H1 (cell line): ENCODE measurements at regions not wholly inside any gene's neighbourhood (a gene's known extent, or its start where the extent isn't known, plus 50 kb on each side); places are given as distances from the start of the nearest gene placed in this dataset.

Experiments used
- CTCF ChIA-PET: fragments of 300-600 bp; sonication (Branson Sonifier 250); formaldehyde crosslinking; loops from one replicate; lab custom pipeline; 2021; ENCODE audit not compliant: partially characterized antibody; lab: Charles Lee
- POLR2A ChIA-PET: fragments of 300-600 bp; sonication (Branson Sonifier 250); formaldehyde crosslinking; loops from one replicate; lab custom pipeline; 2021; ENCODE audit warnings: inconsistent platforms; ENCODE audit not compliant: partially characterized antibody; lab: Charles Lee
- DNase-seq, 2 experiments: peaks; one replicate each; pipeline versions ENCODE4 v3.0.0 to v3.0.0-alpha.2; 2010 to 2022; ENCODE audit warnings: low spot score in 2 of 2, low read depth in 1 of 2, mixed read lengths in 1 of 2
- FAIRE-seq: peaks from 2 replicates; lab custom pipeline; 2011; peaks lifted over from hg19 to GRCh38; lab: Jason Lieb, UNC
- H2AFZ ChIP-seq: 2 replicates; pipeline ENCODE4 v1.8.1; 2012; ENCODE audit warnings: low read length, inconsistent platforms
- H2AK5ac ChIP-seq: 2 replicates; pipeline ENCODE4 v1.6.1; 2013; ENCODE audit warnings: low read depth, low read length
- H2BK120ac ChIP-seq: replicated peaks from 2 replicates; pipeline ENCODE3; 2013; ENCODE audit warnings: low read depth, low read length, inconsistent platforms
- H2BK12ac ChIP-seq: 2 replicates; pipeline ENCODE4 v1.6.1; 2013; ENCODE audit warnings: low read depth, low read length
- H2BK15ac ChIP-seq: 2 replicates; pipeline ENCODE4 v1.6.1; 2013; ENCODE audit warnings: low read length
- H2BK20ac ChIP-seq: 2 replicates; pipeline ENCODE4 v1.6.1; 2013; ENCODE audit warnings: low read length
- H2BK5ac ChIP-seq: 2 replicates; pipeline ENCODE4 v1.6.1; 2013; ENCODE audit warnings: low read depth, low read length
- H3K14ac ChIP-seq: 2 replicates; pipeline ENCODE4 v1.6.1; 2013; ENCODE audit warnings: inconsistent platforms; ENCODE audit not compliant: insufficient read length
- H3K18ac ChIP-seq: 2 replicates; pipeline ENCODE4 v1.6.1; 2013; ENCODE audit warnings: low read length; ENCODE audit errors: extremely low read depth
- H3K23ac ChIP-seq: 2 replicates; pipeline ENCODE4 v1.6.1; 2013; ENCODE audit warnings: inconsistent platforms; ENCODE audit not compliant: insufficient read length
- H3K23me2 ChIP-seq: 2 replicates; pipeline ENCODE4 v1.6.1; 2013; ENCODE audit warnings: low read depth, low read length
- H3K27ac ChIP-seq: 2 replicates; pipeline ENCODE4 v1.6.1; 2011; ENCODE audit warnings: low read depth, low read length, inconsistent platforms
- H3K27me3 ChIP-seq, 4 experiments: replicated peaks in 1 of 4; 1 replicate in 1 of 4; 2 replicates in 3 of 4; pipeline versions ENCODE4 v1.6.1 to v1.8.1; 2011 to 2013; ENCODE audit warnings: low read length in 3 of 4, mild to moderate bottlenecking in 3 of 4, inconsistent platforms in 2 of 4, mixed read lengths in 2 of 4, moderate library complexity in 1 of 4; ENCODE audit not compliant: control insufficient read depth in 3 of 4, insufficient read depth in 3 of 4; ENCODE audit errors: extremely low read depth in 1 of 4
- H3K36me3 ChIP-seq, 4 experiments: 2 replicates each; pipeline versions ENCODE4 v1.6.1 to v1.8.1; 2011 to 2013; ENCODE audit warnings: mild to moderate bottlenecking in 4 of 4, low read length in 3 of 4, moderate library complexity in 2 of 4, control low read depth in 1 of 4, inconsistent platforms in 1 of 4; ENCODE audit not compliant: insufficient read depth in 4 of 4, control insufficient read depth in 2 of 4
- H3K4ac ChIP-seq: replicated peaks from 2 replicates; pipeline ENCODE3; 2013; ENCODE audit warnings: low read length, low read depth, mixed read lengths, inconsistent platforms; ENCODE audit not compliant: insufficient read length
- H3K4me1 ChIP-seq, 4 experiments: replicated peaks in 1 of 4; 1 replicate in 1 of 4; 2 replicates in 3 of 4; pipeline versions ENCODE4 v1.6.1 to v1.8.1; 2011 to 2013; ENCODE audit warnings: low read length in 3 of 4, inconsistent platforms in 2 of 4, mixed read lengths in 1 of 4; ENCODE audit not compliant: insufficient read depth in 4 of 4, control insufficient read depth in 3 of 4
- H3K4me2 ChIP-seq, 2 experiments: 2 replicates each; pipeline versions ENCODE4 v1.6.1 to v1.8.1; 2011 to 2013; ENCODE audit warnings: low read depth in 2 of 2, low read length in 2 of 2, control low read depth in 1 of 2, inconsistent platforms in 1 of 2, mild to moderate bottlenecking in 1 of 2; ENCODE audit not compliant: insufficient read depth in 1 of 2
- H3K4me3 ChIP-seq, 4 experiments: fragments of 200-600, 300-600 bp in 1 of 4; sonication (generic), shearing (Covaris generic), sonication (Bioruptor Twin) in 1 of 4; 2 replicates each; pipeline versions ENCODE4 v1.5.1 to v1.8.1; 2011 to 2016; ENCODE audit warnings: low read length in 4 of 4, low read depth in 3 of 4, control low read depth in 2 of 4, inconsistent platforms in 2 of 4, mild to moderate bottlenecking in 2 of 4, mixed read lengths in 1 of 4, moderate library complexity in 1 of 4; ENCODE audit not compliant: insufficient read depth in 2 of 4; ENCODE audit errors: extremely low read depth in 1 of 4
- H3K56ac ChIP-seq: replicated peaks from 2 replicates; pipeline ENCODE3; 2013; ENCODE audit warnings: low read depth, mild to moderate bottlenecking, mixed read lengths, low read length, inconsistent platforms; ENCODE audit not compliant: insufficient read length
- H3K79me1 ChIP-seq: 2 replicates; pipeline ENCODE4 v1.6.1; 2013; ENCODE audit warnings: low read depth, low read length, control low read depth
- H3K79me2 ChIP-seq, 2 experiments: 2 replicates each; pipeline versions ENCODE4 v1.6.1 to v1.8.1; 2012 to 2013; ENCODE audit warnings: low read length in 2 of 2, mild to moderate bottlenecking in 2 of 2, inconsistent platforms in 1 of 2; ENCODE audit not compliant: insufficient read depth in 2 of 2, control insufficient read depth in 1 of 2
- H3K9ac ChIP-seq, 4 experiments: replicated peaks in 1 of 4; 1 replicate in 1 of 4; 2 replicates in 3 of 4; pipeline versions ENCODE4 v1.6.1 to v1.8.1; 2011 to 2013; ENCODE audit warnings: low read depth in 3 of 4, low read length in 3 of 4, control low read depth in 2 of 4, mild to moderate bottlenecking in 2 of 4, moderate library complexity in 2 of 4, inconsistent platforms in 1 of 4; ENCODE audit errors: extremely low read depth in 1 of 4
- H3K9me3 ChIP-seq, 2 experiments: 2 replicates each; pipeline versions ENCODE4 v1.6.1 to v1.8.1; 2012 to 2013; ENCODE audit warnings: mild to moderate bottlenecking in 2 of 2, moderate library complexity in 2 of 2, control low read depth in 1 of 2, inconsistent platforms in 1 of 2, low read depth in 1 of 2, low read length in 1 of 2, mixed read lengths in 1 of 2; ENCODE audit not compliant: insufficient read depth in 2 of 2
- H4K20me1 ChIP-seq, 2 experiments: replicated peaks in 1 of 2; 2 replicates each; pipeline versions ENCODE3 to v1.8.1; 2011 to 2013; ENCODE audit warnings: inconsistent platforms in 2 of 2, low read length in 2 of 2, mild to moderate bottlenecking in 1 of 2; ENCODE audit not compliant: insufficient read depth in 2 of 2, control insufficient read depth in 1 of 2
- H4K5ac ChIP-seq: 2 replicates; pipeline ENCODE4 v1.6.1; 2013; ENCODE audit warnings: low read length, low read depth, mixed read lengths, inconsistent platforms; ENCODE audit not compliant: insufficient read length
- H4K8ac ChIP-seq: 2 replicates; pipeline ENCODE4 v1.8.0; 2013; ENCODE audit warnings: mild to moderate bottlenecking, moderate library complexity, low read length, inconsistent platforms; ENCODE audit not compliant: insufficient read depth; ENCODE audit errors: extremely low read depth
- H4K91ac ChIP-seq: replicated peaks from 2 replicates; pipeline ENCODE3; 2013; ENCODE audit warnings: low read length, mixed read lengths, inconsistent platforms; ENCODE audit not compliant: insufficient read length
- CHD1 ChIP-seq: IDR thresholded peaks from 2 replicates; pipeline ENCODE4 v1.6.1; 2012; ENCODE audit warnings: low read depth, low read length, improper control_type of control experiment
- EZH2 ChIP-seq: fragments of 200-600 bp; sonication (generic); IDR thresholded peaks from 2 replicates; pipeline ENCODE4 v1.7.1; 2012; ENCODE audit warnings: low read depth, mild to moderate bottlenecking, moderate library complexity, low read length, inconsistent platforms; ENCODE audit not compliant: severe bottlenecking
- NANOG ChIP-seq: IDR thresholded peaks from 2 replicates; pipeline ENCODE4 v1.6.1; 2011; ENCODE audit warnings: low read length, low read depth, mild to moderate bottlenecking, inconsistent platforms; ENCODE audit not compliant: insufficient read depth, poor library complexity, severe bottlenecking
- POLR2AphosphoS5 ChIP-seq: IDR thresholded peaks from 2 replicates; pipeline ENCODE4 v1.6.1; 2011; ENCODE audit warnings: low read depth, low read length
- SP2 ChIP-seq: IDR thresholded peaks from 2 replicates; pipeline ENCODE4 v1.6.1; 2012; ENCODE audit warnings: mild to moderate bottlenecking, low read length, inconsistent platforms
- SUZ12 ChIP-seq: fragments of 200-600 bp; sonication (generic); IDR thresholded peaks from 2 replicates; pipeline ENCODE4 v1.6.1; 2012; ENCODE audit warnings: mild to moderate bottlenecking, inconsistent platforms, low read length, moderate library complexity, mixed read lengths
- WGBS, 2 experiments: shearing (Covaris generic) in 1 of 2; methylation state at CpG; one replicate each; pipeline versions ENCODE4 v1.1.6 to v1.1.7; 2013 to 2015; ENCODE audit warnings: low lambda C conversion rate in 2 of 2, mixed read lengths in 2 of 2, inconsistent platforms in 1 of 2, low coverage in 1 of 2, missing lambda C conversion rate in 1 of 2; ENCODE audit not compliant: insufficient replicate concordance in 2 of 2, insufficient coverage in 1 of 2, insufficient read length in 1 of 2; ENCODE audit errors: extremely low coverage in 1 of 2, missing lambda C conversion rate in 1 of 2; 5-methylcytosine and 5-hydroxymethylcytosine counted together

GRCh38 chr14:81584495-81584894 lies 50.8 kb upstream of the SEL1L start:
- DNase-seq = no peak
- H2BK120ac ChIP-seq = no peak overlapping the region
- H2AK5ac ChIP-seq = no peak overlapping the region
- no peak overlapping the region for H2BK20ac ChIP-seq
- no peak overlapping the region for H3K14ac ChIP-seq
- H3K9ac ChIP-seq = no peak overlapping the region
- H4K8ac ChIP-seq = no peak overlapping the region
- H2BK12ac ChIP-seq = no peak overlapping the region
- H2BK15ac ChIP-seq = no peak overlapping the region
- H3K56ac ChIP-seq = no peak overlapping the region
- no peaks in the 10 kb centered on the region for H3K9me3 ChIP-seq
- WGBS, 2 experiments = 98% methylated on average over 2 of the region's 2 CpGs; no CpG with 5 or more reads in 1 of the 2 experiments
- no peak overlapping the region for H4K5ac ChIP-seq
- H3K23ac ChIP-seq = no peak overlapping the region
- no peaks in the 10 kb centered on the region for H3K23me2 ChIP-seq
- no peak overlapping the region for H2AFZ ChIP-seq
- no peak overlapping the region for H3K4ac ChIP-seq
- CTCF ChIA-PET = no interaction called here
- no peak overlapping the region for H3K18ac ChIP-seq
- no peaks in the 10 kb centered on the region for H3K79me2 ChIP-seq
- no peaks in the 10 kb centered on the region for H4K20me1 ChIP-seq
- no peak for FAIRE-seq
- no peak overlapping the region for H3K4me2 ChIP-seq
- no peak overlapping the region for H2BK5ac ChIP-seq
- no peak overlapping the region for H4K91ac ChIP-seq
- TF ChIP-seq SUZ12 (no peak), SP2 (no peak), POLR2AphosphoS5 (no peak), CHD1 (no peak), EZH2 (no peak), NANOG (no peak)
- TF ChIP-seq, all 59 proteins: peak for 0
- H3K27me3 ChIP-seq = no peaks in the 10 kb centered on the region
- no peak overlapping the region for H3K4me3 ChIP-seq
- H3K4me1 ChIP-seq = no peaks in the 10 kb centered on the region
- H3K27ac ChIP-seq = no peak overlapping the region
- POLR2A ChIA-PET = no interaction called here
- no peaks in the 10 kb centered on the region for H3K79me1 ChIP-seq
- H3K36me3 ChIP-seq = no peaks in the 10 kb centered on the region
